ENCODE measurements at regions not wholly inside any gene's neighbourhood (a gene's known extent, or its start where the extent isn't known, plus 50 kb on each side); places are given as distances from the start of the nearest gene placed in this dataset.

DNA sequence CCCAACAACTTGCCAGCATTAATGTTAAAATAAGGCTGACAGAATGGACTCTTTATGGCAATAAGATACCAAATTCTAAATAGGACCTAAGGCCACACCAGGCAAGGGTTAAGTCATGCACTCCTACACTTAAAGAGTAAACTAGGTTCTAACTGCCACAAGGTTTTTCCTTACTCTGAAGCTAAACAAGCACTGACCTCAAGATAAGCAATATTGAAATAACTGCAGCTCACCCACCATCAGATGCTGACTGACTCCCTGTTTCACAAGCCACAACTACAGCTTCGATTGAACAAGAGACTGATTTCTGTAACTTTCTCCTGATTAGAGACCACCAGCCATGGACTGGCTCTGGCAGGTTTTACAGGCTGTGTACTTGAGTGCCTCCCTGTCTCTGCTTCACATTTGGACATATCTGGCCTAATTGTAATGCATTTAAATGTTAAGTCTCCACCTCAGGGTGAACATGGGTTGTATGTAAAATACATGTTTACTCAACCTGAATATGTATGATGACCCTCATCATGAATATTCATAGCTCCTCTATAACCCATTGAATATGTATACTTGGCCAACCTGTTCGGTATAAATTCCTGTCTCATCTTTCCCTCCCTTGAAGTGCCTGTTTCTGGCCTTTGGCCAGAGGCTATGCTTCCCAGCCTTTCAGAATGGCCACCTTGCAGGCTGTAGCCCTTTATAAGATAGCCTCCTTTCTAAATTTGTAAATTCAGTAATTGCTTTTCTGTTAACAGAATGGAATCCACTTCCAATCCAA lies 70.5 kb upstream of the DAAM1 start:
- Histone ChIP-seq H3K27me3 (ENCODE audit: insufficient read depth, low read depth) (no peaks in the 10 kb centered on the region), H3K27ac (no peak overlapping the region), H3K4me1 (replicated peaks; ENCODE audit: insufficient read depth) (0 out of 2 replicates have a peak, but pooled peaks cover 5% of the 10 kb centered on the region), H3K9me2 (ENCODE audit: insufficient read depth) (no peaks in the 10 kb centered on the region), H3K36me3 (ENCODE audit: low read depth) (no peaks in the 10 kb centered on the region), H3K4me3 (no peak overlapping the region), H4K20me1 (ENCODE audit: insufficient read depth) (no peaks in the 10 kb centered on the region), H3K9me3 (ENCODE audit: insufficient read depth, low read depth) (no peaks in the 10 kb centered on the region), H3F3A (ENCODE audit: insufficient read depth, low read depth) (peaks cover 6% of the 10 kb centered on the region; the same call in 1 of the 2 replicates), H3K79me2 (ENCODE audit: low read depth) (no peaks in the 10 kb centered on the region), H3K4me2 (no peak overlapping the region), H2AFZ (no peak overlapping the region)
- intact Hi-C loops (cut with micrococcal nuclease; ENCODE audit: unreplicated experiment): no loop called here
- no peak for DNase-seq
- CTCF ChIA-PET: no interaction called here
- BruUV-seq (replicated peaks): no TSS peak
- TF ChIP-seq, protein P1, sequence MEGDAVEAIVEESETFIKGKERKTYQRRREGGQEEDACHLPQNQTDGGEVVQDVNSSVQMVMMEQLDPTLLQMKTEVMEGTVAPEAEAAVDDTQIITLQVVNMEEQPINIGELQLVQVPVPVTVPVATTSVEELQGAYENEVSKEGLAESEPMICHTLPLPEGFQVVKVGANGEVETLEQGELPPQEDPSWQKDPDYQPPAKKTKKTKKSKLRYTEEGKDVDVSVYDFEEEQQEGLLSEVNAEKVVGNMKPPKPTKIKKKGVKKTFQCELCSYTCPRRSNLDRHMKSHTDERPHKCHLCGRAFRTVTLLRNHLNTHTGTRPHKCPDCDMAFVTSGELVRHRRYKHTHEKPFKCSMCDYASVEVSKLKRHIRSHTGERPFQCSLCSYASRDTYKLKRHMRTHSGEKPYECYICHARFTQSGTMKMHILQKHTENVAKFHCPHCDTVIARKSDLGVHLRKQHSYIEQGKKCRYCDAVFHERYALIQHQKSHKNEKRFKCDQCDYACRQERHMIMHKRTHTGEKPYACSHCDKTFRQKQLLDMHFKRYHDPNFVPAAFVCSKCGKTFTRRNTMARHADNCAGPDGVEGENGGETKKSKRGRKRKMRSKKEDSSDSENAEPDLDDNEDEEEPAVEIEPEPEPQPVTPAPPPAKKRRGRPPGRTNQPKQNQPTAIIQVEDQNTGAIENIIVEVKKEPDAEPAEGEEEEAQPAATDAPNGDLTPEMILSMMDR (conservative IDR thresholded peaks at IDR 0.05): no peak
- no peak for TF ChIP-seq EZH2 (IDR thresholded peaks at IDR 0.05; ENCODE audit: low read depth)
- POLR2A ChIA-PET (ENCODE audit: unreplicated experiment): no interaction called here

DNA sequence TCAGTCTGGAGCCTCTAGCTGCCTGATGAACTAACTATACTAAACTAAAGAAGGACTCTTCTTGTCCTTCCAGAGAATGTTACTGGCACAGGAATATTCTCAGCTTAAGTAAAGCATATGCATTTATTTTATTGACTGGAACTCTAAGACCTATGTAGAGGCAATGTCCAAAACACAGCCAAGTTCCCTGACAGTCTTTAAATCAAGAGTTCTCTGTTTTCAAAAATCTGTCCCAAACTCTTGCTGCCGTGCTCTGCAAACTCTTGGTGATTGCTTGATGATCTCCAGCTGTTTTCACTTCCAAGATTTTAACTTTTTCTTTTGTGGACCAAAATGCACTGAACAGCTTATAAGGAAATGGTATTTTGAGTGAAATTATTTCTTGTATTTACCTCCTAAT lies 67.5 kb upstream of the DAAM1 start:
- no peaks in the 10 kb centered on the region for H3K36me3 ChIP-seq (ENCODE audit: low read depth)
- H3K4me3 ChIP-seq: no peak overlapping the region
- H3K4me2 ChIP-seq: no peak overlapping the region
- TF ChIP-seq, protein P1 (conservative IDR thresholded peaks at IDR 0.05): no peak
- H2AFZ ChIP-seq: no peak overlapping the region
- no peaks in the 10 kb centered on the region for H3K9me3 ChIP-seq (ENCODE audit: insufficient read depth, low read depth)
- CTCF ChIA-PET: no interaction called here
- no peaks in the 10 kb centered on the region for H3K27me3 ChIP-seq (ENCODE audit: insufficient read depth, low read depth)
- intact Hi-C loops (cut with micrococcal nuclease; ENCODE audit: unreplicated experiment): loop anchor here (10.0 kb wide), 1 partner anchor 154 kb away; no protein-coding TSS in a partner anchor
- no peaks in the 10 kb centered on the region for H3K9me2 ChIP-seq (ENCODE audit: insufficient read depth)
- H3K27ac ChIP-seq: no peak overlapping the region
- POLR2A ChIA-PET (ENCODE audit: unreplicated experiment): no interaction called here
- no peak for DNase-seq
- peaks cover 6% of the 10 kb centered on the region; the same call in 1 of the 2 replicates for H3F3A ChIP-seq (ENCODE audit: insufficient read depth, low read depth)
- H3K79me2 ChIP-seq (ENCODE audit: low read depth): no peaks in the 10 kb centered on the region
- H4K20me1 ChIP-seq (ENCODE audit: insufficient read depth): no peaks in the 10 kb centered on the region
- H3K4me1 ChIP-seq (replicated peaks; ENCODE audit: insufficient read depth): 0 out of 2 replicates have a peak, but pooled peaks cover 5% of the 10 kb centered on the region
- BruUV-seq (replicated peaks): no TSS peak

DNA sequence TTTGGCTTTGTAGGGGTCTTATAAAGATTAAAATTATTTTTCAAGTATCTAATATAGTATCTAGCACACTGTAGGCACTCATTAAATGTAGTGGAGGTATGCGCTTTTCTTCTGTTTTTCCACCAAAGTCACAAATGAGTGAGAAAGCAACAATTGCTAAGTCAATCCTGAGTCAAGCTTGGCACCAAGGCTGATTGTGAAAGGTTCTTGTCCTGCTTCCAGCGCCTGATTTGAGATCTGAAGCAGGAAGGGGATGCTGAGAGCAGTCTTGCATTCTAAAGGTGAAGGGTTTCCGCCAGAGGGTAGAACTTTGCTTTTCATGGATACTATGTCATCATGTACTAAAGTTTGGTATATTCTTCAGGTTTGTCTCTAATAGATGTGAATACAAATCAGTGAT lies 64.9 kb upstream of the DAAM1 start:
- no peaks in the 10 kb centered on the region for H3K27me3 ChIP-seq (ENCODE audit: insufficient read depth, low read depth)
- POLR2A ChIA-PET (ENCODE audit: unreplicated experiment): no interaction called here
- TF ChIP-seq, protein P1 (conservative IDR thresholded peaks at IDR 0.05): no peak
- TF ChIP-seq EZH2 (IDR thresholded peaks at IDR 0.05; ENCODE audit: low read depth): no peak

More for the DNA sequence above, 64.9 kb upstream of the DAAM1 start:
- Histone ChIP-seq H3K4me1 (replicated peaks; ENCODE audit: insufficient read depth) (no peaks in the 10 kb centered on the region), H2AFZ (no peak overlapping the region), H3K9me3 (ENCODE audit: insufficient read depth, low read depth) (no peaks in the 10 kb centered on the region), H3K9me2 (ENCODE audit: insufficient read depth) (no peaks in the 10 kb centered on the region), H3F3A (ENCODE audit: insufficient read depth, low read depth) (no peaks in the 10 kb centered on the region), H3K36me3 (ENCODE audit: low read depth) (no peaks in the 10 kb centered on the region), H3K4me2 (no peak overlapping the region), H4K20me1 (ENCODE audit: insufficient read depth) (no peaks in the 10 kb centered on the region), H3K27ac (no peak overlapping the region), H3K4me3 (no peak overlapping the region), H3K79me2 (ENCODE audit: low read depth) (no peaks in the 10 kb centered on the region)
- DNase-seq: no peak
- intact Hi-C loops (cut with micrococcal nuclease; ENCODE audit: unreplicated experiment): loop anchor here (10.0 kb wide), 1 partner anchor 151 kb away; no protein-coding TSS in a partner anchor
- BruUV-seq (replicated peaks): no TSS peak
- CTCF ChIA-PET: no interaction called here
